H1 (cell line): ENCODE measurements at regions not wholly inside any gene's neighbourhood (a gene's known extent, or its start where the extent isn't known, plus 50 kb on each side); places are given as distances from the start of the nearest gene placed in this dataset.

Experiments
- CHD2 ChIP-seq: IDR thresholded peaks from 2 replicates; pipeline ENCODE4 v1.6.1; 2012; ENCODE audit warnings: low read length, improper control_type of control experiment
- JUN ChIP-seq: IDR thresholded peaks from 2 replicates; pipeline ENCODE4 v1.6.1; 2011; ENCODE audit warnings: low read depth, mild to moderate bottlenecking, improper control_type of control experiment, low read length
- TF ChIP-seq, protein P1 (sequence below), 3 experiments: IDR thresholded peaks; 1 replicate in 2 of 3; 2 replicates in 1 of 3; pipeline versions ENCODE4 v1.5.1 to v1.6.1; 2011; ENCODE audit warnings: low read length in 3 of 3, mild to moderate bottlenecking in 3 of 3, inconsistent platforms in 2 of 3, low read depth in 1 of 3, moderate library complexity in 1 of 3; ENCODE audit not compliant: insufficient read depth in 1 of 3; ENCODE audit errors: control extremely low read depth in 1 of 3
- TF ChIP-seq, protein P2 (sequence below): fragments of 300-600 bp; sonication (generic); IDR thresholded peaks from 2 replicates; pipeline ENCODE4 v1.7.1; 2012; ENCODE audit warnings: low read length, moderate library complexity, mild to moderate bottlenecking, inconsistent platforms; ENCODE audit not compliant: insufficient replicate concordance

DNA sequence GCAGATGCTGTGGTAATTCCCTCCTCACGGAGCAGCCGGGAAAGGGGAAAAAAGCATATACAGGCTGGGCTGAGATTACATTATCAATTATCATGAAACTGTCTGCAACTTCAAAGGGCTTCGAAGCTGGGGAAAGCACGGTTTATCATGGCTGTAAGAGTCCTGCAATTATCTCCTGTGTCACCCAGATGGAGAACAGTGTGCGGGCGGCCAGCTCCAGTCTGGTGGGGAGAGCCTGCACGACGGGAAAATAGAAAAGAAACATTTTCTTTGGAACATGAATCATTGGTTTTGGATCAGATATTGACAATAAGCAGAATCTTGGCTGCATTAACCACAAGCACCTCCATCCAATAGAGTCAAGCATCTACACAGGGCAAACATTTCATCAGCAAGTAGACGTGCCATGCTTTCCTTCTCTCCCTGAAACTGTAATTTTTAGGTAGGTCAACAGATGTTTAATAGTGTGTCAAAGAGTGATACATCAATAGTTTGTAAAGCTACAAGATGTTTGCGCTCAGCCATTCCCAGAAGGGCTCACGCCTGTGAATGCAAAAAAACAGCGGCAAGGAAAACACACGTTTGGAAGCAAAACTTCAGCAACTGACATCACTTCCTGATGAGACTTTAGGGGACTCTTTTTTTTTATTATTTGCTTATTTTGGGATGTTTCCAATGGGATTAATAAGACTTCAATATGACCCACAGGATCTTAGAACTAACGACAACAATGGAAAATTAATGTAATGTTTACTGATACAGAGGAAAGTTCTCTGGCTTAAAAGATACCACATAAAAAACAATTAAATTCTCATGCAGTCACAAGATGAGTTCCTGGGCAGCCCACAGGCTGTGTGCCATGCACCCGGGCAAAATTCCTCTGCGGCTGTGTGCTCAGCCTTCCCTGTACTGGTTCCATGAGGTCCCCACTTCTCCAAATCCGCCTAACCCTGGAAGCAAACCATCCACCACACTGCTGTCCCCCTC lies 111.0 kb upstream of the SALL3 start (continued):
- TF ChIP-seq, protein P1, sequence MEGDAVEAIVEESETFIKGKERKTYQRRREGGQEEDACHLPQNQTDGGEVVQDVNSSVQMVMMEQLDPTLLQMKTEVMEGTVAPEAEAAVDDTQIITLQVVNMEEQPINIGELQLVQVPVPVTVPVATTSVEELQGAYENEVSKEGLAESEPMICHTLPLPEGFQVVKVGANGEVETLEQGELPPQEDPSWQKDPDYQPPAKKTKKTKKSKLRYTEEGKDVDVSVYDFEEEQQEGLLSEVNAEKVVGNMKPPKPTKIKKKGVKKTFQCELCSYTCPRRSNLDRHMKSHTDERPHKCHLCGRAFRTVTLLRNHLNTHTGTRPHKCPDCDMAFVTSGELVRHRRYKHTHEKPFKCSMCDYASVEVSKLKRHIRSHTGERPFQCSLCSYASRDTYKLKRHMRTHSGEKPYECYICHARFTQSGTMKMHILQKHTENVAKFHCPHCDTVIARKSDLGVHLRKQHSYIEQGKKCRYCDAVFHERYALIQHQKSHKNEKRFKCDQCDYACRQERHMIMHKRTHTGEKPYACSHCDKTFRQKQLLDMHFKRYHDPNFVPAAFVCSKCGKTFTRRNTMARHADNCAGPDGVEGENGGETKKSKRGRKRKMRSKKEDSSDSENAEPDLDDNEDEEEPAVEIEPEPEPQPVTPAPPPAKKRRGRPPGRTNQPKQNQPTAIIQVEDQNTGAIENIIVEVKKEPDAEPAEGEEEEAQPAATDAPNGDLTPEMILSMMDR (IDR thresholded peaks at IDR 0.05; ENCODE audit: control extremely low read depth in 1 of 3, insufficient read depth in 1 of 3, low read depth in 1 of 3, low read length in 3 of 3): no peak
- TF ChIP-seq, protein P2, sequence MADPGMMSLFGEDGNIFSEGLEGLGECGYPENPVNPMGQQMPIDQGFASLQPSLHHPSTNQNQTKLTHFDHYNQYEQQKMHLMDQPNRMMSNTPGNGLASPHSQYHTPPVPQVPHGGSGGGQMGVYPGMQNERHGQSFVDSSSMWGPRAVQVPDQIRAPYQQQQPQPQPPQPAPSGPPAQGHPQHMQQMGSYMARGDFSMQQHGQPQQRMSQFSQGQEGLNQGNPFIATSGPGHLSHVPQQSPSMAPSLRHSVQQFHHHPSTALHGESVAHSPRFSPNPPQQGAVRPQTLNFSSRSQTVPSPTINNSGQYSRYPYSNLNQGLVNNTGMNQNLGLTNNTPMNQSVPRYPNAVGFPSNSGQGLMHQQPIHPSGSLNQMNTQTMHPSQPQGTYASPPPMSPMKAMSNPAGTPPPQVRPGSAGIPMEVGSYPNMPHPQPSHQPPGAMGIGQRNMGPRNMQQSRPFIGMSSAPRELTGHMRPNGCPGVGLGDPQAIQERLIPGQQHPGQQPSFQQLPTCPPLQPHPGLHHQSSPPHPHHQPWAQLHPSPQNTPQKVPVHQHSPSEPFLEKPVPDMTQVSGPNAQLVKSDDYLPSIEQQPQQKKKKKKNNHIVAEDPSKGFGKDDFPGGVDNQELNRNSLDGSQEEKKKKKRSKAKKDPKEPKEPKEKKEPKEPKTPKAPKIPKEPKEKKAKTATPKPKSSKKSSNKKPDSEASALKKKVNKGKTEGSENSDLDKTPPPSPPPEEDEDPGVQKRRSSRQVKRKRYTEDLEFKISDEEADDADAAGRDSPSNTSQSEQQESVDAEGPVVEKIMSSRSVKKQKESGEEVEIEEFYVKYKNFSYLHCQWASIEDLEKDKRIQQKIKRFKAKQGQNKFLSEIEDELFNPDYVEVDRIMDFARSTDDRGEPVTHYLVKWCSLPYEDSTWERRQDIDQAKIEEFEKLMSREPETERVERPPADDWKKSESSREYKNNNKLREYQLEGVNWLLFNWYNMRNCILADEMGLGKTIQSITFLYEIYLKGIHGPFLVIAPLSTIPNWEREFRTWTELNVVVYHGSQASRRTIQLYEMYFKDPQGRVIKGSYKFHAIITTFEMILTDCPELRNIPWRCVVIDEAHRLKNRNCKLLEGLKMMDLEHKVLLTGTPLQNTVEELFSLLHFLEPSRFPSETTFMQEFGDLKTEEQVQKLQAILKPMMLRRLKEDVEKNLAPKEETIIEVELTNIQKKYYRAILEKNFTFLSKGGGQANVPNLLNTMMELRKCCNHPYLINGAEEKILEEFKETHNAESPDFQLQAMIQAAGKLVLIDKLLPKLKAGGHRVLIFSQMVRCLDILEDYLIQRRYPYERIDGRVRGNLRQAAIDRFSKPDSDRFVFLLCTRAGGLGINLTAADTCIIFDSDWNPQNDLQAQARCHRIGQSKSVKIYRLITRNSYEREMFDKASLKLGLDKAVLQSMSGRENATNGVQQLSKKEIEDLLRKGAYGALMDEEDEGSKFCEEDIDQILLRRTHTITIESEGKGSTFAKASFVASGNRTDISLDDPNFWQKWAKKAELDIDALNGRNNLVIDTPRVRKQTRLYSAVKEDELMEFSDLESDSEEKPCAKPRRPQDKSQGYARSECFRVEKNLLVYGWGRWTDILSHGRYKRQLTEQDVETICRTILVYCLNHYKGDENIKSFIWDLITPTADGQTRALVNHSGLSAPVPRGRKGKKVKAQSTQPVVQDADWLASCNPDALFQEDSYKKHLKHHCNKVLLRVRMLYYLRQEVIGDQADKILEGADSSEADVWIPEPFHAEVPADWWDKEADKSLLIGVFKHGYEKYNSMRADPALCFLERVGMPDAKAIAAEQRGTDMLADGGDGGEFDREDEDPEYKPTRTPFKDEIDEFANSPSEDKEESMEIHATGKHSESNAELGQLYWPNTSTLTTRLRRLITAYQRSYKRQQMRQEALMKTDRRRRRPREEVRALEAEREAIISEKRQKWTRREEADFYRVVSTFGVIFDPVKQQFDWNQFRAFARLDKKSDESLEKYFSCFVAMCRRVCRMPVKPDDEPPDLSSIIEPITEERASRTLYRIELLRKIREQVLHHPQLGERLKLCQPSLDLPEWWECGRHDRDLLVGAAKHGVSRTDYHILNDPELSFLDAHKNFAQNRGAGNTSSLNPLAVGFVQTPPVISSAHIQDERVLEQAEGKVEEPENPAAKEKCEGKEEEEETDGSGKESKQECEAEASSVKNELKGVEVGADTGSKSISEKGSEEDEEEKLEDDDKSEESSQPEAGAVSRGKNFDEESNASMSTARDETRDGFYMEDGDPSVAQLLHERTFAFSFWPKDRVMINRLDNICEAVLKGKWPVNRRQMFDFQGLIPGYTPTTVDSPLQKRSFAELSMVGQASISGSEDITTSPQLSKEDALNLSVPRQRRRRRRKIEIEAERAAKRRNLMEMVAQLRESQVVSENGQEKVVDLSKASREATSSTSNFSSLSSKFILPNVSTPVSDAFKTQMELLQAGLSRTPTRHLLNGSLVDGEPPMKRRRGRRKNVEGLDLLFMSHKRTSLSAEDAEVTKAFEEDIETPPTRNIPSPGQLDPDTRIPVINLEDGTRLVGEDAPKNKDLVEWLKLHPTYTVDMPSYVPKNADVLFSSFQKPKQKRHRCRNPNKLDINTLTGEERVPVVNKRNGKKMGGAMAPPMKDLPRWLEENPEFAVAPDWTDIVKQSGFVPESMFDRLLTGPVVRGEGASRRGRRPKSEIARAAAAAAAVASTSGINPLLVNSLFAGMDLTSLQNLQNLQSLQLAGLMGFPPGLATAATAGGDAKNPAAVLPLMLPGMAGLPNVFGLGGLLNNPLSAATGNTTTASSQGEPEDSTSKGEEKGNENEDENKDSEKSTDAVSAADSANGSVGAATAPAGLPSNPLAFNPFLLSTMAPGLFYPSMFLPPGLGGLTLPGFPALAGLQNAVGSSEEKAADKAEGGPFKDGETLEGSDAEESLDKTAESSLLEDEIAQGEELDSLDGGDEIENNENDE: no peak
- no peak for TF ChIP-seq JUN
- TF ChIP-seq CHD2: no peak
